ENCODE measurements at regions not wholly inside any gene's neighbourhood (a gene's known extent, or its start where the extent isn't known, plus 50 kb on each side); places are given as distances from the start of the nearest gene placed in this dataset.

GRCh38 chr1:163656095-163656759 lies 334.5 kb downstream of the NUF2 start:
- ATAC-seq (ENCODE audit: low read depth) (no peak), DNase-seq (no peak)
- intact Hi-C loops (cut with micrococcal nuclease) (no loop called here), in situ Hi-C loops (cut with MboI; ENCODE audit: low sequenced_read_pairs) (no loop called here), dilution Hi-C loops (cut with HindIII; ENCODE audit: low sequenced_read_pairs, unreplicated experiment) (no loop called here)
- no peak overlapping the region for H2AK5ac ChIP-seq (ENCODE audit: low read depth, low read length)
- no peak overlapping the region for H4K91ac ChIP-seq (ENCODE audit: insufficient read depth, low read depth, low read length)
- H3K27me3 ChIP-seq (ENCODE audit: control insufficient read depth, insufficient read depth, low read length) = no peaks in the 10 kb centered on the region
- TF ChIP-seq POLR2A (IDR thresholded peaks at IDR 0.05; ENCODE audit: low read depth, low read length) (no peak), FOS (IDR thresholded peaks at IDR 0.05; ENCODE audit: low read depth, low read length) (no peak), CTCF (conservative IDR thresholded peaks at IDR 0.05; ENCODE audit: low read depth, low read length) (no peak), BHLHE40 (IDR thresholded peaks at IDR 0.05; ENCODE audit: low read depth, low read length) (no peak), USF2 (IDR thresholded peaks at IDR 0.05; ENCODE audit: low read depth, low read length) (no peak), RFX5 (IDR thresholded peaks at IDR 0.05; ENCODE audit: low read depth, low read length) (no peak), SMC3 (IDR thresholded peaks at IDR 0.05; ENCODE audit: low read depth, low read length) (no peak), RAD21 (IDR thresholded peaks at IDR 0.05; ENCODE audit: low read length) (no peak), NFE2L2 (IDR thresholded peaks at IDR 0.05; ENCODE audit: low read depth, low read length) (no peak), CEBPB (IDR thresholded peaks at IDR 0.05; ENCODE audit: low read depth, low read length) (no peak), CHD1 (IDR thresholded peaks at IDR 0.05; ENCODE audit: low read depth, low read length) (no peak), MAFK (IDR thresholded peaks at IDR 0.05; ENCODE audit: low read depth, low read length) (no peak), ELK1 (IDR thresholded peaks at IDR 0.05; ENCODE audit: borderline replicate concordance, low read depth, low read length) (no peak), MAZ (IDR thresholded peaks at IDR 0.05; ENCODE audit: borderline replicate concordance, low read depth, low read length) (no peak)
- no peak overlapping the region for H4K5ac ChIP-seq (ENCODE audit: low read depth, low read length)
- WGBS, 2 experiments (ENCODE audit: extremely low coverage in 2 of 2, insufficient read length in 1 of 2) = no CpG with 5 or more reads among the region's 4 CpGs
- H3K56ac ChIP-seq (ENCODE audit: extremely low read depth, insufficient read depth, low read length) = no peak overlapping the region
- H3K27ac ChIP-seq (ENCODE audit: insufficient read depth, low read length) = no peak overlapping the region
- no peak overlapping the region for H2BK20ac ChIP-seq (ENCODE audit: low read depth, low read length)
- H3K4ac ChIP-seq (ENCODE audit: low read depth, low read length) = no peak overlapping the region
- H3K9ac ChIP-seq (ENCODE audit: low read depth, low read length) = no peak overlapping the region
- CTCF ChIA-PET = no interaction called here
- H2AFZ ChIP-seq (replicated peaks; ENCODE audit: low read length, poor library complexity) = no peak overlapping the region
- H3K9me3 ChIP-seq (ENCODE audit: control insufficient read depth, insufficient read depth, low read length) = no peaks in the 10 kb centered on the region
- H2BK15ac ChIP-seq (ENCODE audit: low read depth, low read length) = no peak overlapping the region
- H3K14ac ChIP-seq (replicated peaks; ENCODE audit: low read depth, low read length) = no peak overlapping the region
- no peaks in the 10 kb centered on the region for H3K79me1 ChIP-seq (ENCODE audit: low read depth in 1 of 2, low read length in 2 of 2)
- H3K18ac ChIP-seq (ENCODE audit: low read depth, low read length) = no peak overlapping the region
- POLR2A ChIA-PET (ENCODE audit: unreplicated experiment) = no interaction called here
- H3K4me2 ChIP-seq (ENCODE audit: low read depth, low read length) = no peak overlapping the region
- H2BK120ac ChIP-seq (ENCODE audit: low read depth, low read length) = no peak overlapping the region
- no peaks in the 10 kb centered on the region for H4K20me1 ChIP-seq (ENCODE audit: insufficient read depth, low read length)
- no peak overlapping the region for H2AK9ac ChIP-seq (replicated peaks; ENCODE audit: low read depth, low read length, poor library complexity)
- no peak overlapping the region for H4K8ac ChIP-seq (ENCODE audit: low read depth in 2 of 2, low read length in 2 of 2)
- no peak overlapping the region for H2BK5ac ChIP-seq (ENCODE audit: low read depth, low read length, poor library complexity, severe bottlenecking)
- no peaks in the 10 kb centered on the region for H3K36me3 ChIP-seq (ENCODE audit: control insufficient read depth, insufficient read depth, low read length)
- H3K4me3 ChIP-seq (ENCODE audit: insufficient read depth, low read depth, low read length) = no peak overlapping the region
- H3K9me1 ChIP-seq (ENCODE audit: insufficient read depth, low read length) = no peaks in the 10 kb centered on the region
- no peaks in the 10 kb centered on the region for H3K4me1 ChIP-seq (ENCODE audit: control insufficient read depth, insufficient read depth, low read length)
- BruUV-seq (replicated peaks) = no TSS peak
- H3K23ac ChIP-seq (ENCODE audit: low read depth, low read length) = no peak overlapping the region

All from IMR-90 (cell line).